ENCODE measurements at regions not wholly inside any gene's neighbourhood (a gene's known extent, or its start where the extent isn't known, plus 50 kb on each side); places are given as distances from the start of the nearest gene placed in this dataset.
"Not testable (repeated sequence)": the region's sequence is repeated elsewhere in the genome, so short reads cannot be mapped to it uniquely, and the experiment has no call there.

DNA sequence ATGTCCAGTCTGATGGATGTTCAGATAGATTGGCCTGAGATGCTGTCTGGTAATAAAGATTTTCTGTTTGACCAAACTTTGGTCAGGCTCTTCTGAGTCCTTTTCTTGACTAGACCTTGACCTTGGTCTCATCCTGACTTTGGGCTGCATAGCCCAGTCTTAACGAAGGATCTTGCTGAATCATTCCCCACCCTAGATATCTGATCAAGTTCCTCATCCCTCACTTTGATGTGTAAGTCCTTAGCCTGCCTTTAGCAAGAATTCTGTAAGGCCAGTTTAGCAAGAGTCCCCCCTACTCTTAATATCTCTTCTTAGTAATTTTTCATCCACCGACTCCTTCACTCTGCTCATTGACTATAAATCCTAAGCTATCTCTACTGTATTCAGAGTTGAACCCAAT lies 244.4 kb upstream of the JADE1 start:
- no peak for DNase-seq

GRCh38 chr4:128564081-128564630 lies 245.3 kb upstream of the JADE1 start:
- DNase-seq: no peak

- no peak for DNase-seq
Observed at GRCh38 chr4:128560754-128561495, 248.6 kb upstream of the JADE1 start.

- DNase-seq: no peak
Observed at GRCh38 chr4:128558896-128559679, 250.4 kb upstream of the JADE1 start.

DNA sequence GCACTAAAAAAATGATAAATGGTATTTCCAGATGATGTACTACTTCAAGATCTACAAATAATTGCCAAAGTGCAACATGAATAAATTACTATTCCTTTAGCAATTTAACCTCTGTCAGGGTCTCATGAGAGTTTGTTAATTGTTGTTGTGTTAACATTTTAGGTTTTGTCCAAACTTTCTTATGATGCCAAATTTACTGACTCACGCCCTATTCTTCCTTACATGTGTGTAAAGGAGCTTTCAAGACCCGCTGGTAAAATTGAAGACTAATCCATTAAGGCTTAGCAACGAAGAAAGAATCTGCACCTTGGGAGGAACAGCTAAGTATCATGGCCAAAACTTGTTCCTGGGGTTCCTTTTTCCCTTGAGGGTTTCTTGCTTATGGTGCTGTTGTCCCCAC lies 252.7 kb upstream of the JADE1 start:
- DNase-seq: no peak

GRCh38 chr4:128553686-128554515 lies 255.6 kb upstream of the JADE1 start:
- no peak for DNase-seq

GRCh38 chr4:128552586-128552907 lies 257.0 kb upstream of the JADE1 start:
- no peak for DNase-seq

DNA sequence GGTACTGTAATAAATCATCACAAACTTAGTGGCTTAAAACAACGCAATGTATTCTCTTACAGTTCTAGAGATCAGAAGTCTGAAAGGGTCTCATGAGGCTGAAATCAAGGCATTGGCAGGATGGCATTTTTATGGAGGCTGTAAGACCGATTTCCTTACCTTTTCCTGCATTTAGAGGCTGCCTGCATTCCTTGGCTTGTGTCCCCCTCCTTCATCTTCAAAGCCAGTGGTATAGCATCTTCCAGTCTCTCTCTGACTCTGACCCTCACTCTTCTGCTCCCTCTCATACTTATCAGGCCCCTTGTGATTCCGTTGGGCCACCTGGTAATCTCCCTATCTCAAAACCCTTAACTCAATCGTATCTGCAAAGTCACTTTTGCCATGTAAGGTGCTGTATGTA lies 258.2 kb upstream of the JADE1 start:
- no peak for DNase-seq

DNA sequence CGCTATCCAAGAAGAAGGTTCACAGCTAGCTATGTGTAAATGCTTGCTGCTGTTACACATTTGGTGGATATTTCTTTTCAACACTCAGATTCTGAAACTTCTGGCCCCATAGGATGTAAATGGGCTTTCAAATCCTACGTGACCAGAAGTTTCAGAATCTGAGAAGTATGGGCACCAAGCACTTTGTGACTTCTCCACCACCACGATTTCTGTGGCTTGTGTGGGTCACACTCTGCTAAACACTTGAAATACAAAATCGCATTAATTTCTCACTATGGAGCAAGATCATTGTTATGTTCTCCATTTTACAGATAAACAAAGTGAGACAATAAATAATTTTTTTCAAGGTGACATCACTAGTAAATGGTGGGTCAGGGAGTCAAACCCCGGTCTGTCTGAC lies 259.4 kb upstream of the JADE1 start:
- DNase-seq: no peak

GRCh38 chr4:128549636-128550035 lies 259.9 kb upstream of the JADE1 start:
- DNase-seq: no peak

GRCh38 chr4:128548381-128548780 lies 260.8 kb upstream of the PGRMC2 start:
- no peak for DNase-seq

DNA sequence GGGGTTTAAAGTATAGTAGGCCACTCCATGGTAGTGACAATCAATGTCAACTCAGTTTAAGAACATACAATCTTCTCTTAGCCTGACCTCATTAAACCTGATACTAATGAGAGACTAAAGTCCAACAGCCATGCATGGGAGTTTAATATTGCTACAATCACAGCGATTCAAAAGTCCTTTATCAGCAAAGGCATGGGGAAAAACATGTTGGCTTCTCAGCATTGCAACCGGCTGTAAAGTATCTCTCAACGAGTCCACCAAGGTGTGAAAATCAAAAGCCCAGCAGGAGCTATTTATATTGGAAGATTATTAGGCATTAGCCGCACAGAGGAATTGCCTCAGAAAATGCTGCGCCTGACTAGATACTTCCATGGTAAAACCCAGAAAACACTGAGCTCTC lies 256.7 kb upstream of the PGRMC2 start:
- no peak for DNase-seq

GRCh38 chr4:128543696-128544095 lies 256.1 kb upstream of the PGRMC2 start:
- DNase-seq: no peak

- DNase-seq: no peak
Observed at GRCh38 chr4:128542047-128542446, 254.4 kb upstream of the PGRMC2 start.

DNA sequence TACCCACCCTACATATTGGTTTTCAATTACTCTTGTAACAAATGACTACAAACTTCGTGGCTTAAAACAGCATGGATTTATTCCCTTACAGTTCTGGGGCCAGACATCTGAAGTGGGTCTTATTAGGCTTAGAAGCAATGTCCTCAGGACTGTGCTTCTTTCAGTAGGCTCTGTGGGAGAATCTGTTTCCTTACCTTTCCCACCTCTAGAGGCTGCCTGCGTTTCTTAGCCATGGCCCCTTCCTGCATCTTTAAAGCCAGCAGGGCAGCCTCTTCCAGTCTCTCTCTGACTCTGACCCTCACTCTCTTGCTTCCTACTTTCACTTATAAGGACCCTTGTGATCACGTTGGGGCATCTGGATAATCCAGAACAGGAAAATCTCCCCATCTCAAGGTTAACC lies 252.5 kb upstream of the PGRMC2 start:
- DNase-seq: no peak

DNA sequence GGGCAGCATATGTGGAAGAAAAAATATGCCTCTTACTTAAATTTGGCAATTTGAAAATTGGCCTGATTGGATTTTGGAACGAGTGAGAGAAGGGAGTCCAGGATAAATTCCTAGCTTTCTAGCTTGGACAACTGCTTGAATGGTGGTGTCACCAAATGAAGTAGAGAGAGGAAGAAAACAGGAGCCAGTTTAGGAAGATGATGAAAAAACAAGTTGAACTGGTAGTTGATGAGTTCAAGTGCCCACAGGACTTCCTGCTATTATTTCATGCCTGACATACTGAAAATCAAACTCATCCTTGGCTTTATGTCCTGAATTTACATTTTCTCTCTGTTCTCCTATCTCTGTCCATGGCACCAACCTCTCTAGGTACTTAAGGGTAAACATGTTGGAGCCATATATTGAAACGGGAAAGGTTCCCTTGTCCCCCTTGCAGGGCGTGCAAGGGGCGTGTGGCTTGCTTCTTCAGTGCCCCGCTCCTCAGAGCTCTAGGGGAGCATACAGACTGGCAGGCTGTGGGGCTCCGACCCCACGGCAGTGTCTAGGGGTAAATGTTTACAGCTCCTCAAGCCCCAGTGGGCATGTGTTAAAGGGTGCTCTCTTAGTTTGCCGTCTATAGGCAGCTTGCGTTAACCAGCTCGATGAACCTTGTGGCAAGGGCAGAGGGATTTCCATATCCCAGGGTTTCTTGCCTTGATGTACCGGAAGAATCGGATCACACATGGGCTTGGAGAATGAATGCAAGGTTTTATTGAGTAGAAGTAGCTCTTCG lies 250.7 kb upstream of the PGRMC2 start:
- no peak for DNase-seq

DNA sequence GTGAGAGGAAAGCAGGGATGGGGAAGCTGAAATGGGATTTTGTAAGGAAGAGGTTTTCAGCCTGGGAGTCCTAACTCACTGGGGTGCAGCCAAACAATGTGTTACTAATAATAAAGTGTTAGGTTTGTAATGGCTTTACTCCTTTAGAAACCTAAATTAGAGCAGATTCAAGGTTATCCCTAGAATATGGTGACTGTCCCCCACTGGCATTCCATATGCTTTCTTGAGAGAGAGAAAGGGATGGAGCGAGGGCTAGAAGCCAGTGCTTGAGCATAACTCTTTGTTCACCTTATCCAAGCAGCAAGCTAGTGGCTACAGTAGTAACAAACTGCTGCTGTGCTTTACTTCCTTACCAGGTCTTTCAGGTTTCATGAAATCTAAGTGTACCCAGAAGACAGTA lies 249.1 kb upstream of the PGRMC2 start:
- no peak for DNase-seq

DNA sequence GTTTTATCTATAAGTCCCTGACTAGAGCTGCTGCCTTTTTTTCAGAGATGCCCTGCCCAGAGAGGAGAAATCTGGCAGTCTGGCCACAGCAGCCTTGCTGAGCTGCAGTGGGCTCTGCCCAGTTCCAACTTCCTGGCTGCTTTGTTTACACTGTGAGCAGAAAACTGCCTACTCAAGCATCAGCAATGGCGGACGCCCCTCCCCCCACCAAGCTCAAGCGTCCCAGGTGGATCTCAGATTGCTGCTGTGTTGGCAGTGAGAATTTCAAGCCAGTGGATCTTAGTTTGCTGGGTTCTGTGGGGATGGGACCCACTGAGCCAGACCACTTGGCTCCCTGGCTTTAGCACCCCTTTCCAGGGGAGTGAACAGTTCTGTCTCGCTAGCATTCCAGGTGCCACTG lies 247.9 kb upstream of the PGRMC2 start:
- not testable (repeated sequence) for DNase-seq

DNA sequence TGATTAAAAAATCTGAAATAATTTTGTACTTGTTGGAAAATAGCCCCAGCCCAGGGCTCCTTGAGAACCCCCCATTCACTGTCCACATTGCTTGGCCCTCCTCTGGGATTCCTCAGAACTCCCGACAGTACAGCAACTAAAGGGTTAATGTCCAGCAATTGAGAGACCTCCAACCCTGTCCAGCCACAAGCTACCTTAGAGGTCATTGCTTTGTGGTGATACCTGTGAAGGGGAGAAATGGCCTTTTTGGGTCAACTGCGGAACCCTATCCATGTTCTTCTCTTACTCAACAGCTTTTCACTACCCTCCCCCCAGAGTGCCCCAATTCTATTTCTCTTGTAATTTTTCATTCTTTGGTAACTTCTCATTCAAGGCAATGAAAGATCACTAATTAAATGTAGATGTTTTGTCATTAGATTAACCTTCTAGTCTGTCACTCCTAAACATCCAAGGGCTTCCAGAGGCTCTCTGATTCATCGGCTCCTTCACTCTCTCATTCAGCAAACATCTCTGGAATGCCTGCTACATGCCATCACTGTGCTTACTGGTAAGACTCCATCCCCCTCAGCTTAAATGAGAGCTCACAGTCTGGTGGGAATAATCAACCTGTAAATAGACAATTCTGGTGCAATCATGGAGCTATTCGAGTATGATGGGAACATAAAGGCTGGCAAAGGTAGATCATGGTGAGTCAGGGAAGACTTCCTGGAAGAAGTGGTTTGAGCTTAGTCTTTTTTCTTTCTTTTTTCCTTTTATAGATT lies 241.4 kb upstream of the PGRMC2 start:
- no peak for DNase-seq

GRCh38 chr4:128527946-128528576 lies 240.4 kb upstream of the PGRMC2 start:
- no peak for DNase-seq

DNA sequence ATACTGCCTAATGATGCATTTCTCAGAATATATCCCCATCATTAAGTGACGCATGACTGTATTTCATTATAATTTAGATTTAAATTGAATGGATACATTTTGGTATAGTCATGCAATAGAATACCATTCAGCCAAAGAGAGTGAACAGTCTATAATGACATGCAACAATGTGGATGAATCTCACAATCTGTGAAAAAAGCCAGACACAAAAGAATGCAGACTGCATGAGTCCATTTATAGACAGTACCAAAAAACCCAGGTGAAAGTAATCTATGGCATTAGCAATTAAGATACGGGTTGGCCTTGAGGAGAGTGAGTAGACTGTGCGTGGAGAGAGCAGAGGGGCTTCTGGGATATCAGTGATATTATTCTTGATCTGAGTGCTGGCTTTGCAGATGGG lies 239.7 kb upstream of the PGRMC2 start:
- DNase-seq: no peak

All from stimulated activated CD4-positive, alpha-beta T cell treated with anti-CD3 and anti-CD28 coated beads, Interleukin-15, amount 100 ng/mL, for 24 hours (primary cell).